PC-9 (cell line): ENCODE measurements at regions not wholly inside any gene's neighbourhood (a gene's known extent, or its start where the extent isn't known, plus 50 kb on each side); places are given as distances from the start of the nearest gene placed in this dataset.

Experiments
- BruUV-seq: library from RNA; stranded (reverse); fragments of 400-500 nt; replicated peaks from 2 replicates; lab custom pipeline; 2021; lab: Mats Ljungman, UMichigan
- CTCF ChIA-PET: fragments of 300-600 bp; sonication (Branson Sonifier 250); formaldehyde crosslinking; loops from one replicate; lab custom pipeline; 2022; ENCODE audit warnings: antibody characterized with exemption; lab: Charles Lee
- POLR2A ChIA-PET: fragments of 300-600 bp; sonication (Branson Sonifier 250); formaldehyde crosslinking; loops from one replicate; lab custom pipeline; 2022; ENCODE audit warnings: antibody characterized with exemption; ENCODE audit not compliant: unreplicated experiment; lab: Charles Lee
- DNase-seq, 2 experiments: peaks; one replicate each; pipeline versions ENCODE4 v3.0.0 to v3.0.0-alpha.2; 2015 to 2022; ENCODE audit warnings: mixed read lengths in 1 of 2
- H2AFZ ChIP-seq: fragments of 200-600 bp; sonication (generic); 2 replicates; pipeline ENCODE4 v1.8.1; 2017; ENCODE audit warnings: antibody characterized with exemption
- H3F3A ChIP-seq: fragments of 200-600 bp; sonication (generic); 2 replicates; pipeline ENCODE4 v1.8.1; 2017; ENCODE audit warnings: antibody characterized with exemption, mild to moderate bottlenecking, low read depth; ENCODE audit not compliant: insufficient read depth
- H3K27ac ChIP-seq: fragments of 200-600 bp; sonication (generic); 2 replicates; pipeline ENCODE4 v1.6.1; 2016; ENCODE audit warnings: mixed run types
- H3K27me3 ChIP-seq: fragments of 200-600 bp; sonication (generic); 2 replicates; pipeline ENCODE4 v1.6.1; 2016; ENCODE audit warnings: low read depth, mixed run types; ENCODE audit not compliant: insufficient read depth
- H3K36me3 ChIP-seq: fragments of 200-600 bp; sonication (generic); 2 replicates; pipeline ENCODE4 v1.6.1; 2016; ENCODE audit warnings: low read depth, mixed run types
- H3K4me1 ChIP-seq: fragments of 200-600 bp; sonication (generic); replicated peaks from 2 replicates; pipeline ENCODE4 v1.6.1; 2016; ENCODE audit warnings: mixed run types; ENCODE audit not compliant: insufficient read depth
- H3K4me2 ChIP-seq: fragments of 200-600 bp; sonication (generic); 2 replicates; pipeline ENCODE4 v1.6.1; 2017; ENCODE audit warnings: mixed run types
- H3K4me3 ChIP-seq: fragments of 200-600 bp; sonication (generic); 2 replicates; pipeline ENCODE4 v1.6.1; 2016; ENCODE audit warnings: mixed run types
- H3K79me2 ChIP-seq: fragments of 200-600 bp; sonication (generic); 2 replicates; pipeline ENCODE4 v1.6.1; 2017; ENCODE audit warnings: low read depth, mixed run types
- H3K9me2 ChIP-seq: fragments of 200-600 bp; sonication (generic); 2 replicates; pipeline ENCODE4 v1.8.1; 2017; ENCODE audit warnings: mild to moderate bottlenecking; ENCODE audit not compliant: insufficient read depth
- H3K9me3 ChIP-seq: fragments of 200-600 bp; sonication (generic); 2 replicates; pipeline ENCODE4 v1.8.1; 2016; ENCODE audit warnings: low read depth; ENCODE audit not compliant: insufficient read depth
- H4K20me1 ChIP-seq: fragments of 200-600 bp; sonication (generic); 2 replicates; pipeline ENCODE4 v1.8.1; 2017; ENCODE audit not compliant: insufficient read depth
- CTCF ChIP-seq: fragments of 200-600 bp; sonication (generic); conservative IDR thresholded peaks from 2 replicates; pipeline ENCODE4 v1.6.1; 2017; ENCODE audit warnings: mixed run types, antibody characterized with exemption, mild to moderate bottlenecking, moderate library complexity
- EZH2 ChIP-seq: fragments of 200-600 bp; sonication (generic); IDR thresholded peaks from 2 replicates; pipeline ENCODE4 v1.8.0; 2017; ENCODE audit warnings: antibody characterized with exemption, low read depth
- intact Hi-C: fragments of 100-400 bp; cut with micrococcal nuclease; formaldehyde crosslinking; loops from one replicate; pipeline ENCODE4 v1.10.0; 2022; ENCODE audit not compliant: unreplicated experiment

DNA sequence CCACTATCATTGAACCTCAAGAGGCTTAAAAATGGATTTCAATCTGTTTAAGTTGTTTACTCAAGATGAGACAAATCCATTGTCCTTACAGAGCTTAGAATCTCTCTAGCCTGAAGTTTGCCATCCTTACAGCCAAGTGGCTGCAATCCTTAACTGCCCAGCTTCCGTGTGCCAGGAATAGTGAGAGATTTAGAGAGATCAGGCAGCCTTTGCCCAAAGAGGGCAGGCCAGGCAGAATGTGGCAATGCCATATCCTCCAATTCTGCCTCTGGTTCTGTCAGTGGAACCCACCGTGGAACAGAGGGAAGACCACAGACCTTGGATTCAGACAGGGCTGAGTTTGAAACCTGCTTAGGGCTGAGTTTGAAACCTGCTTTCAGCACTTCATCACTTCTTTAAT is 374.3 kb downstream of the VPS13C start:
- no peaks in the 10 kb centered on the region for H3K36me3 ChIP-seq
- H3K79me2 ChIP-seq, result no peaks in the 10 kb centered on the region
- no peaks in the 10 kb centered on the region for H3K4me1 ChIP-seq
- no TSS peak for BruUV-seq
- no peaks in the 10 kb centered on the region for H3F3A ChIP-seq
- no peaks in the 10 kb centered on the region for H3K9me3 ChIP-seq
- no peak overlapping the region for H3K4me2 ChIP-seq
- ChIA-PET CTCF (no interaction called here), POLR2A (no interaction called here)
- H4K20me1 ChIP-seq, result no peaks in the 10 kb centered on the region
- peaks cover 35% of the 10 kb centered on the region; the same call in 1 of the 2 replicates for H3K27me3 ChIP-seq
- TF ChIP-seq CTCF, result no peak
- no peak for TF ChIP-seq EZH2
- intact Hi-C loops, result no loop called here
- H3K4me3 ChIP-seq, result no peak overlapping the region
- no peak for DNase-seq
- no peak overlapping the region for H2AFZ ChIP-seq
- no peak overlapping the region for H3K27ac ChIP-seq
- H3K9me2 ChIP-seq, result no peaks in the 10 kb centered on the region

DNA sequence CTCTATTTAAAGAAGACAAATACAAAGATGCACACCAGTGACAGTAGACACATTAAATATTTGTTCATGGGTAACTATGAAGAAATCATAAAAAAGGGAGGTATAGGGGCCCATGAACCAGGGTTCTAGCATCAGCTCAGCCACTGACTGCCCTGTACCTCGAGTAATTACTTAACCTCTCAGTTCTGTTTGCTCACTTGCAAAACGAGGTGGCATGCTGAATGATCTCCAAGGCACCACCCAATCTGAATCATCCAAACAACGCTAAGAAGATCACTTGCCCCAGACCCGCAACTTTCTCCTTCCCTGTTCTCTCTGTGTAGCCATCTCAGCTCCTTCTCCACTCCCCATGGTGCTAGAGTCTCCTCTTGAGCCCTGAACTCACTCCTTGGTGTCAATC is 374.7 kb downstream of the VPS13C start:
- Histone ChIP-seq H2AFZ (no peak overlapping the region), H3K4me3 (no peak overlapping the region), H3K27me3 (peaks cover 35% of the 10 kb centered on the region; the same call in 1 of the 2 replicates), H3K27ac (no peak overlapping the region), H3K4me1 (no peaks in the 10 kb centered on the region), H3K4me2 (no peak overlapping the region), H3K9me3 (no peaks in the 10 kb centered on the region), H3K9me2 (no peaks in the 10 kb centered on the region), H3K36me3 (no peaks in the 10 kb centered on the region), H3F3A (no peaks in the 10 kb centered on the region), H3K79me2 (no peaks in the 10 kb centered on the region), H4K20me1 (no peaks in the 10 kb centered on the region)
- TF ChIP-seq EZH2 (no peak), CTCF (no peak)
- ChIA-PET CTCF (no interaction called here), POLR2A (no interaction called here)
- DNase-seq, result no peak
- BruUV-seq, result no TSS peak
- intact Hi-C loops, result no loop called here

DNA sequence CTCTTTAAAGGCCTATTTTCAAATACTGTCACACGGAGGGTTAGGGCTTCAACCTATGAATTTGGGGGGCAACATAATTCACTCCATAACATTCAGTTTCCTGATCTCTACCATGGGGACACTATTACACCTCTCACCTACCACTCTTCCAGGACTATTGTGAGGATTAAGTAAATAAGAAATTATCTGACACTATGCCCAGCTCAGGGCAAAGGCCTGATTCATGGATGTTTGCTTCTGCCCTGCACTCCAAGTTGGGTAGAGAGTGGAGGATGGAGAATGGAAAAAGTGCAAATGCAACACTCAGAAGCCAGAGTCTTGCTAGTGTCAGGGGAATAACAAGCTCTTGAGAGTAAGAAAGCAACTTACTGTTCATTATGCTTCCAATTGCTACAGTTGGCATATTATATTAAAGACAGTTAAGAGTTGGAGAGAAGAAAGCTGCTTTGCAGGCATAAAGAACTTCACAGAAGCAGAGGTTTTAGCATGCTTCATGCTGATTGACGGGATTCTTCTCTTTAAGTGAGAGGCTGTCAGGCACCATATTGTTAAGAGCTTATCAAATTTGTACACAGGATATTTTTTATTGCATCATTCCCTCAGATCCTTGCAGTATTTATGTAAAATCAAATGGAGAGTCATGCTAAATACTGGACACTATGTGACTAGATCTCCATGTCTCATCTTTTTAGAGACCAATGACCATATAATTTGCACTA is 375.3 kb downstream of the VPS13C start:
- ChIA-PET POLR2A (no interaction called here), CTCF (no interaction called here)
- no peak for TF ChIP-seq CTCF
- no peak for TF ChIP-seq EZH2

More for the DNA sequence above, 375.3 kb downstream of the VPS13C start:
- no peaks in the 10 kb centered on the region for H3K9me2 ChIP-seq
- H3K36me3 ChIP-seq, result no peaks in the 10 kb centered on the region
- no peak for DNase-seq
- no peaks in the 10 kb centered on the region for H3K4me1 ChIP-seq
- BruUV-seq, result no TSS peak
- no peak overlapping the region for H2AFZ ChIP-seq
- H4K20me1 ChIP-seq, result no peaks in the 10 kb centered on the region
- no peaks in the 10 kb centered on the region for H3F3A ChIP-seq
- intact Hi-C loops, result no loop called here
- H3K27me3 ChIP-seq, result peaks cover 35% of the 10 kb centered on the region; the same call in 1 of the 2 replicates
- H3K79me2 ChIP-seq, result no peaks in the 10 kb centered on the region
- H3K4me2 ChIP-seq, result no peak overlapping the region
- H3K9me3 ChIP-seq, result no peaks in the 10 kb centered on the region
- H3K27ac ChIP-seq, result no peak overlapping the region
- no peak overlapping the region for H3K4me3 ChIP-seq
